ENCODE measurements at regions not wholly inside any gene's neighbourhood (a gene's known extent, or its start where the extent isn't known, plus 50 kb on each side); places are given as distances from the start of the nearest gene placed in this dataset.

DNA sequence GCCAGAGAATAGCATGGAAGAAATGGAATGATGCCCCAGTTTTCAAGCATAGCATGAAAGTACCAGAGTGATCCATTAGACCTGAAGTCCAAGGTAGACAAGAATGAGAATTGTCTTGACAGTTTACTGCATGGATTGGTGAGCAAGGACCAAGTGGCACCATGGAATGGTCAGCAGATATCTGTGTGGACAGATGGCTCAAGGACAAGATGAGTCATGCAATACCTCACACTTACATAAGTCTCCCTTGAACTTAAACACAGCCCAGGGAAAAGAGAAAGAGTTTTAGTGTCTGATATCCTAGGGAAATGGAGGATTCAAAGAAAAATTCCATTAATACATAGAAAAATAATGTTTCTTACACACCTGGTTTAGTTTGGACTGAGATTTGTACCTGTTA, 195.2 kb downstream of the MRPL39 start:
- Mint-ChIP-seq H3K27ac (ENCODE audit: unreplicated experiment) (no peak overlapping the region), H3K36me3 (ENCODE audit: low read depth, unreplicated experiment) (peaks cover 6% of the 10 kb centered on the region), H3K4me3 (ENCODE audit: unreplicated experiment) (no peak overlapping the region), H3K9me3 (ENCODE audit: unreplicated experiment) (no peaks in the 10 kb centered on the region), H3K27me3 (ENCODE audit: low read depth, unreplicated experiment) (no peaks in the 10 kb centered on the region), H3K4me1 (ENCODE audit: low read depth, unreplicated experiment) (peaks cover 4% of the 10 kb centered on the region)
- H3K4me3 ChIP-seq (ENCODE audit: insufficient read depth, low read depth, low read length) = no peak overlapping the region
- H3K4me2 ChIP-seq (ENCODE audit: low read length) = no peak overlapping the region
- H3K36me3 ChIP-seq (ENCODE audit: insufficient read depth, low read length) = no peaks in the 10 kb centered on the region
- no peaks in the 10 kb centered on the region for H3K79me2 ChIP-seq (ENCODE audit: insufficient read depth, low read length)
- no peaks in the 10 kb centered on the region for H3K4me1 ChIP-seq (ENCODE audit: insufficient read depth, low read length)
- H2AFZ ChIP-seq (ENCODE audit: low read depth, low read length) = no peak overlapping the region
- H3K9ac ChIP-seq (ENCODE audit: low read length) = no peak overlapping the region
- no peaks in the 10 kb centered on the region for H4K20me1 ChIP-seq (ENCODE audit: insufficient read depth, low read length)
- no peaks in the 10 kb centered on the region for H3K9me3 ChIP-seq (ENCODE audit: insufficient read depth, low read depth, low read length)
- DNase-seq (ENCODE audit: low read depth) = no peak
- FAIRE-seq = no peak
- TF ChIP-seq EZH2 (IDR thresholded peaks at IDR 0.05; ENCODE audit: insufficient read depth, low read length) = no peak
- TF ChIP-seq, protein P1, sequence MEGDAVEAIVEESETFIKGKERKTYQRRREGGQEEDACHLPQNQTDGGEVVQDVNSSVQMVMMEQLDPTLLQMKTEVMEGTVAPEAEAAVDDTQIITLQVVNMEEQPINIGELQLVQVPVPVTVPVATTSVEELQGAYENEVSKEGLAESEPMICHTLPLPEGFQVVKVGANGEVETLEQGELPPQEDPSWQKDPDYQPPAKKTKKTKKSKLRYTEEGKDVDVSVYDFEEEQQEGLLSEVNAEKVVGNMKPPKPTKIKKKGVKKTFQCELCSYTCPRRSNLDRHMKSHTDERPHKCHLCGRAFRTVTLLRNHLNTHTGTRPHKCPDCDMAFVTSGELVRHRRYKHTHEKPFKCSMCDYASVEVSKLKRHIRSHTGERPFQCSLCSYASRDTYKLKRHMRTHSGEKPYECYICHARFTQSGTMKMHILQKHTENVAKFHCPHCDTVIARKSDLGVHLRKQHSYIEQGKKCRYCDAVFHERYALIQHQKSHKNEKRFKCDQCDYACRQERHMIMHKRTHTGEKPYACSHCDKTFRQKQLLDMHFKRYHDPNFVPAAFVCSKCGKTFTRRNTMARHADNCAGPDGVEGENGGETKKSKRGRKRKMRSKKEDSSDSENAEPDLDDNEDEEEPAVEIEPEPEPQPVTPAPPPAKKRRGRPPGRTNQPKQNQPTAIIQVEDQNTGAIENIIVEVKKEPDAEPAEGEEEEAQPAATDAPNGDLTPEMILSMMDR (IDR thresholded peaks at IDR 0.05; ENCODE audit: insufficient read depth, low read depth, low read length) = no peak
- H3K27ac ChIP-seq (ENCODE audit: low read depth, low read length) = no peak overlapping the region
- H3K27me3 ChIP-seq (ENCODE audit: insufficient read depth, low read length) = no peaks in the 10 kb centered on the region

DNA sequence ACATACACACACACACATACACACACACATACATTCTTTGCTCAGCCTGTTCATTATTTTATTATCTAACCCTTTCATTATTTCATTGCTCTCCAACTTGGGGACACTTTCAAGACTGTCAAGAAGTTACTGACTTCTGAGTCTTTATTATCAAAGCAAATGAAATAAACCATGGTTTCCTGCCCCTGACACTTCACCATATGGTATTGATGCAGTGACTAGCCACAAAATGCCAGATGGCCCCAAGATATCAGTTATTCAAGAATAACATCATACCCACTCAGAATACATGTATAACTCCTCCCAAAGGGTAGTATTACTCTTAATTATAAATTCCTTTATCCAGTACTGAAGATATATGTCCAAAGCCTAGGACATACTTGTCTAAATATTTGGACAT, 197.3 kb downstream of the MRPL39 start:
- H3K4me3 Mint-ChIP-seq (ENCODE audit: unreplicated experiment) = no peak overlapping the region

DNA sequence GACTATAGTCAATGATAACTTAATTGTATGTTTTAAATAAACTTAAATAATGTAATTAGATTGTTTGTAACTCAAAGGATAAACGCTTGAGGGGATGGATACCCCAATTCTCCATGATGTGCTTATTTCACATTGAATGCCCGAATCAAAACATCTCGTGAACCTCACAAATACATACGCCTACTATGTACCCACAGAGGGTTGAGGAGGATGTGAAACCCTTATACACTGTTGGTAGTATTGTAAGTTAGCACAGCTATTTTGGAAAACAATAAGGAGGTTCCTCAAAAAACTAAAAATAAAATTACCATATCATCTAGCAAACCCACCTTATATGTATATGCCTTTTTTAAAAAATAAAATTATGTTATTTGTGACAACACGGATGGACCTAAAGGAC, 198.6 kb downstream of the MRPL39 start:
- no peak for FAIRE-seq

More for the DNA sequence above, 197.3 kb downstream of the MRPL39 start:
- Histone ChIP-seq H4K20me1 (ENCODE audit: insufficient read depth, low read length) (no peaks in the 10 kb centered on the region), H3K9me3 (ENCODE audit: insufficient read depth, low read depth, low read length) (no peaks in the 10 kb centered on the region), H3K9ac (ENCODE audit: low read length) (no peak overlapping the region), H3K27ac (ENCODE audit: low read depth, low read length) (no peak overlapping the region), H3K4me3 (ENCODE audit: insufficient read depth, low read depth, low read length) (no peak overlapping the region), H3K4me2 (ENCODE audit: low read length) (no peak overlapping the region), H2AFZ (ENCODE audit: low read depth, low read length) (no peak overlapping the region), H3K27me3 (ENCODE audit: insufficient read depth, low read length) (no peaks in the 10 kb centered on the region), H3K36me3 (ENCODE audit: insufficient read depth, low read length) (no peaks in the 10 kb centered on the region), H3K79me2 (ENCODE audit: insufficient read depth, low read length) (no peaks in the 10 kb centered on the region), H3K4me1 (ENCODE audit: insufficient read depth, low read length) (no peaks in the 10 kb centered on the region)
- Mint-ChIP-seq H3K27me3 (ENCODE audit: low read depth, unreplicated experiment) (no peaks in the 10 kb centered on the region), H3K4me1 (ENCODE audit: low read depth, unreplicated experiment) (peaks cover 6% of the 10 kb centered on the region), H3K9me3 (ENCODE audit: unreplicated experiment) (no peaks in the 10 kb centered on the region), H3K36me3 (ENCODE audit: low read depth, unreplicated experiment) (peaks cover 2% of the 10 kb centered on the region), H3K27ac (ENCODE audit: unreplicated experiment) (no peak overlapping the region)
- TF ChIP-seq, protein P1 (IDR thresholded peaks at IDR 0.05; ENCODE audit: insufficient read depth, low read depth, low read length) = no peak
- TF ChIP-seq EZH2 (IDR thresholded peaks at IDR 0.05; ENCODE audit: insufficient read depth, low read length) = no peak
- DNase-seq (ENCODE audit: low read depth) (no peak), FAIRE-seq (no peak)

More for the DNA sequence above, 198.6 kb downstream of the MRPL39 start:
- Histone ChIP-seq H2AFZ (ENCODE audit: low read depth, low read length) (no peak overlapping the region), H3K4me1 (ENCODE audit: insufficient read depth, low read length) (no peaks in the 10 kb centered on the region), H3K9me3 (ENCODE audit: insufficient read depth, low read depth, low read length) (no peaks in the 10 kb centered on the region), H3K4me3 (ENCODE audit: insufficient read depth, low read depth, low read length) (no peak overlapping the region), H4K20me1 (ENCODE audit: insufficient read depth, low read length) (no peaks in the 10 kb centered on the region), H3K36me3 (ENCODE audit: insufficient read depth, low read length) (no peaks in the 10 kb centered on the region), H3K9ac (ENCODE audit: low read length) (no peak overlapping the region), H3K4me2 (ENCODE audit: low read length) (no peak overlapping the region), H3K27ac (ENCODE audit: low read depth, low read length) (no peak overlapping the region), H3K27me3 (ENCODE audit: insufficient read depth, low read length) (no peaks in the 10 kb centered on the region), H3K79me2 (ENCODE audit: insufficient read depth, low read length) (no peaks in the 10 kb centered on the region)
- Mint-ChIP-seq H3K36me3 (ENCODE audit: low read depth, unreplicated experiment) (no peaks in the 10 kb centered on the region), H3K27ac (ENCODE audit: unreplicated experiment) (no peak overlapping the region), H3K27me3 (ENCODE audit: low read depth, unreplicated experiment) (no peaks in the 10 kb centered on the region), H3K4me1 (ENCODE audit: low read depth, unreplicated experiment) (peaks cover 6% of the 10 kb centered on the region), H3K9me3 (ENCODE audit: unreplicated experiment) (no peaks in the 10 kb centered on the region), H3K4me3 (ENCODE audit: unreplicated experiment) (no peak overlapping the region)
- TF ChIP-seq, protein P1 (IDR thresholded peaks at IDR 0.05; ENCODE audit: insufficient read depth, low read depth, low read length) = no peak
- TF ChIP-seq EZH2 (IDR thresholded peaks at IDR 0.05; ENCODE audit: insufficient read depth, low read length) = no peak
- DNase-seq (ENCODE audit: low read depth) = no peak

Measured in astrocyte (in vitro differentiated cells and primary cell).